ENCODE measurements at regions not wholly inside any gene's neighbourhood (a gene's known extent, or its start where the extent isn't known, plus 50 kb on each side); places are given as distances from the start of the nearest gene placed in this dataset.

- TF ChIP-seq CTCF (IDR thresholded peaks at IDR 0.05) (no peak), POLR2A (IDR thresholded peaks at IDR 0.05) (no peak), POLR2AphosphoS5 (IDR thresholded peaks at IDR 0.05) (no peak)
Observed at GRCh38 chr6:1023229-1023628, 288.7 kb upstream of the FOXQ1 start.

All from breast epithelium (tissue), 3 donors.